Bronchial epithelial cell (primary cell): ENCODE measurements at regions not wholly inside any gene's neighbourhood (a gene's known extent, or its start where the extent isn't known, plus 50 kb on each side); places are given as distances from the start of the nearest gene placed in this dataset.

Experiments used
- DNase-seq: peaks from one replicate; pipeline ENCODE4 v3.0.0-alpha.2; 2010; ENCODE audit warnings: low read depth
- FAIRE-seq: peaks from 2 replicates; lab custom pipeline; 2011; peaks lifted over from hg19 to GRCh38; lab: Jason Lieb, UNC
- H3K27me3 ChIP-seq: 2 replicates; pipeline ENCODE4 v1.5.1; 2011; ENCODE audit warnings: low read length; ENCODE audit not compliant: control insufficient read depth, insufficient read depth
- H3K36me3 ChIP-seq: 2 replicates; pipeline ENCODE4 v1.5.1; 2011; ENCODE audit warnings: low read length; ENCODE audit not compliant: control insufficient read depth, insufficient read depth
- H3K4me3 ChIP-seq: 2 replicates; pipeline ENCODE4 v1.5.1; 2011; ENCODE audit warnings: mild to moderate bottlenecking, low read depth, low read length, control low read depth
- CTCF ChIP-seq: IDR thresholded peaks from 2 replicates; pipeline ENCODE4 v1.5.1; 2011; ENCODE audit warnings: mild to moderate bottlenecking, moderate library complexity, low read length, control low read depth, inconsistent platforms; ENCODE audit not compliant: insufficient read depth, severe bottlenecking

- no peak for FAIRE-seq
- no peak for DNase-seq
- H3K27me3 ChIP-seq = peaks cover 3% of the 10 kb centered on the region
- no peaks in the 10 kb centered on the region for H3K36me3 ChIP-seq
- no peak overlapping the region for H3K4me3 ChIP-seq
- TF ChIP-seq CTCF = no peak
Observed at GRCh38 chr20:22922987-22923386, 112.1 kb upstream of the SSTR4 start.

GRCh38 chr20:22924046-22924737 is 110.9 kb upstream of the SSTR4 start:
- Histone ChIP-seq H3K27me3 (peaks cover 3% of the 10 kb centered on the region), H3K36me3 (no peaks in the 10 kb centered on the region), H3K4me3 (no peak overlapping the region)
- FAIRE-seq (no peak), DNase-seq (peak; percentile 32)
- no peak for TF ChIP-seq CTCF

GRCh38 chr20:22924949-22925612 is 110.0 kb upstream of the SSTR4 start:
- peaks cover 1% of the 10 kb centered on the region for H3K27me3 ChIP-seq
- FAIRE-seq = no peak
- H3K36me3 ChIP-seq = no peaks in the 10 kb centered on the region
- H3K4me3 ChIP-seq = no peak overlapping the region
- TF ChIP-seq CTCF = no peak
- DNase-seq = no peak

GRCh38 chr20:22925613-22925983 is 109.5 kb upstream of the SSTR4 start:
- FAIRE-seq (no peak), DNase-seq (peak; percentile 54)
- H3K4me3 ChIP-seq = no peak overlapping the region
- no peak for TF ChIP-seq CTCF
- no peaks in the 10 kb centered on the region for H3K36me3 ChIP-seq
- H3K27me3 ChIP-seq = peaks cover 1% of the 10 kb centered on the region

- H3K36me3 ChIP-seq = no peaks in the 10 kb centered on the region
- DNase-seq (no peak), FAIRE-seq (no peak)
- no peak overlapping the region for H3K4me3 ChIP-seq
- no peak for TF ChIP-seq CTCF
- H3K27me3 ChIP-seq = no peaks in the 10 kb centered on the region
Observed at GRCh38 chr20:22927537-22927936, 107.6 kb upstream of the SSTR4 start.
